LoVo (cell line): ENCODE measurements at regions not wholly inside any gene's neighbourhood (a gene's known extent, or its start where the extent isn't known, plus 50 kb on each side); places are given as distances from the start of the nearest gene placed in this dataset.
"Not testable (repeated sequence)": the region's sequence is repeated elsewhere in the genome, so short reads cannot be mapped to it uniquely, and the experiment has no call there.

ENCODE experiments used
- DNase-seq: peaks from one replicate; pipeline ENCODE4 v3.0.0-alpha.2; 2016; ENCODE audit warnings: low spot score

GRCh38 chr2:16203691-16204090 lies 263.3 kb downstream of the MYCN start:
- no peak for DNase-seq

GRCh38 chr2:16203069-16203468 lies 262.7 kb downstream of the MYCN start:
- DNase-seq = peak; percentile 65

GRCh38 chr2:16202266-16203020 lies 262.1 kb downstream of the MYCN start:
- peak; percentile 59 for DNase-seq

GRCh38 chr2:16201848-16202247 lies 261.5 kb downstream of the MYCN start:
- DNase-seq = no peak

GRCh38 chr2:16200554-16201193 lies 260.3 kb downstream of the MYCN start:
- no peak for DNase-seq

GRCh38 chr2:16199882-16200553 lies 259.7 kb downstream of the MYCN start:
- DNase-seq = no peak

- DNase-seq = not testable (repeated sequence)
These were observed 258.9 kb downstream of the MYCN start for GRCh38 chr2:16199241-16199640.

- no peak for DNase-seq
These were observed 258.0 kb downstream of the MYCN start for GRCh38 chr2:16198166-16198912.

- no peak for DNase-seq
These were observed 257.3 kb downstream of the MYCN start for GRCh38 chr2:16197504-16198147.

GRCh38 chr2:16196687-16197503 lies 256.5 kb downstream of the MYCN start:
- no peak for DNase-seq

GRCh38 chr2:16195681-16196070 lies 255.3 kb downstream of the MYCN start:
- DNase-seq = no peak

- DNase-seq = no peak
These were observed 254.8 kb downstream of the MYCN start for GRCh38 chr2:16194931-16195680.

- DNase-seq = no peak
These were observed 254.2 kb downstream of the MYCN start for GRCh38 chr2:16194530-16194929.

GRCh38 chr2:16194096-16194390 lies 253.7 kb downstream of the MYCN start:
- no peak for DNase-seq

- no peak for DNase-seq
These were observed 252.3 kb downstream of the MYCN start for GRCh38 chr2:16192416-16193216.

- DNase-seq = no peak
These were observed 251.3 kb downstream of the MYCN start for GRCh38 chr2:16191431-16192200.

- no peak for DNase-seq
These were observed 250.3 kb downstream of the MYCN start for GRCh38 chr2:16190446-16191270.

GRCh38 chr2:16189836-16190160 lies 249.4 kb downstream of the MYCN start:
- no peak for DNase-seq
